NAMALWA (cell line): ENCODE measurements at regions not wholly inside any gene's neighbourhood (a gene's known extent, or its start where the extent isn't known, plus 50 kb on each side); places are given as distances from the start of the nearest gene placed in this dataset.
"Not testable (repeated sequence)": the region's sequence is repeated elsewhere in the genome, so short reads cannot be mapped to it uniquely, and the experiment has no call there.

Source experiments
- DNase-seq: peaks from one replicate; pipeline ENCODE4 v3.0.0-alpha.2; 2015; ENCODE audit warnings: low spot score

DNA sequence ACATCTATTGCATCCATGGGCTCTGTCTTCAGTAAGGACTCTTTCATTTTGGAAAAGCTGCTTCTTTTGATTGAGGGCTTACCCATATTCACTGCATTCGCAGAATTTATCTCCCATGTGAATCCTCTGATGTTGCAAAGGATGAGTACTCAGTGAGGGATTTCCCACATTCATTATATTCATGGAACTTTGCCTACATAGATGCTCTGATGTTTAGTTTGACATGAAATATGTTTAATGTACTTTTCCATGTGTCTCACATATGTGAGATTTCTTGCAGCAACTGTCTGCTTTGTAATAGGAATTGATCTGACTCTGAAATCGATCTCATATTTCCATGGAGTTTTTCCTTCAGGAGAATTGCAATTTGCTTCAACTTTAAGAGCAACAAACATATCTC, 1699.6 kb upstream of the FLRT2 start:
- DNase-seq, result no peak

DNA sequence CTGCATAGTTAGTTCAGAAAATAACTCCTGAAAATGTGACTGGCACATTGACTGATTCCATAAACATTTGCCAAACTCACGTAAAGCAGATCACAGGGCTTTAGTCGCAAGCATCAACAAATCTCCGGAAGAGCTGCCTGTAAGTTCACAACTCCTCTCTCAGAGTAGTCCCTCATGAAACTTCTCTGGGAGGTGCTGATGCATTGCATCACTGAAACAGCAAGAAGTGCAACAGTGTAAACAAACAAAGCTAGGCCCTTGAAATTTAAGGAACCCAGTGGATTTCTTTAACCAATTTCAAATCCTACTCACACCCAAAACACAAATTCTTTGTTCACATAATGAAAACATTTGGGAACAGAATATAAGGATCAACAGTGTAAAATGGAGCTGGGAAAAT, 1691.7 kb upstream of the FLRT2 start:
- DNase-seq, result no peak

DNA sequence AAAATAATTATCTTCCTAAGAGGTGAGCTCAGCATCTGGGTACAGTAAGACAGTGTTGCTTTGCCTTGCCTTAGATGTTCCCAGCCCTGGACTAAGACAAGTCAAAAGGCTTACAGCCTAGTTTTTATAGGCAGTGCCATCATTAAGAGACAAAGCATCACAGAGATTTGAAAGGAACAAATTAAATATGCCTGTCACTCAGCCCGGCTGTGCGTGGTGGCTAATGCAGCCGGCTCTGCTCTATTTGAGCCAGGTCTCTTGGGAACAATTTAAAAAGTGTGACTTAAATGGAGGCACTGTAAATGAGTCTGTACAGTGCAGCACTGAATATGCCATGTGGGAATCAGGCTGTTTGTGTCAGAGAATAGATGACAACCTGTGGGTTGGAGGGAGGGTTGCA, 1687.4 kb upstream of the FLRT2 start:
- no peak for DNase-seq

DNA sequence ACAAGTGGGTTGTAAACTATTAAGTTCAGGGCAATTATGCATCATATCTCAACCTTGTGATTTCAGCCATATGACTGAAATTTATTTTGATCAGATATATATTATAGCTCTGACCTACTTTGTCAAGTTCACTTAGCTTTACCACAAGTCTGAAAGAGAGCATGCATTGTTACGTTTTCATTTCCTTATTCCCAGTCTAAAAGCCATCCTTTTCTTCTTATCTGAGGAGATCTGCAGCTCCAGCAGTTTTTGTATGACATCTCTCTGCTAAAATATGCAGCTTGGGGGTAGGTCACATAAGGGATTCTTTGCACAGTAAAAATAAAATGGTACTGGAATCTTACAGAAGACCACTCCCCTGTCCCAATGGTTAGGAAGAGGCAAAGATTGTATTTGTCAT, 1682.8 kb upstream of the FLRT2 start:
- no peak for DNase-seq

DNA sequence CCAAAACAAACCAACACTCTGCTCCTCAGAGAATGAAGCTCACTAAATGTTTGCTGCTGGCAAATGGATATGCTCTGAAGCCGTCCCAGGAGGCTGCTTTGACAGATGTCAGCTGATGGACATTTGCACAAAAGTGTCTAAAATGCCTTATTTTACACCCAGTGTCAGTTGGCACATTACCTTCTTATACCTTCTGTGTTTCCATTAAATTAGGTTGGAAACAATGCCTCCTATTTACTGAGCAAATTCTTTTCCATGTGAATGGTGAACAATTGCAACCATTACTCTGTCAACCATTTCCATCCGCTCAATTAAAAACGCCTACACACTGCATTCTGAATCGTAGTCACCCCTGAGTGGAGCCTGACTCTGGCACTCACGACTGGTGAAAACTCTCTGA, 1679.9 kb upstream of the FLRT2 start:
- DNase-seq, result no peak

DNA sequence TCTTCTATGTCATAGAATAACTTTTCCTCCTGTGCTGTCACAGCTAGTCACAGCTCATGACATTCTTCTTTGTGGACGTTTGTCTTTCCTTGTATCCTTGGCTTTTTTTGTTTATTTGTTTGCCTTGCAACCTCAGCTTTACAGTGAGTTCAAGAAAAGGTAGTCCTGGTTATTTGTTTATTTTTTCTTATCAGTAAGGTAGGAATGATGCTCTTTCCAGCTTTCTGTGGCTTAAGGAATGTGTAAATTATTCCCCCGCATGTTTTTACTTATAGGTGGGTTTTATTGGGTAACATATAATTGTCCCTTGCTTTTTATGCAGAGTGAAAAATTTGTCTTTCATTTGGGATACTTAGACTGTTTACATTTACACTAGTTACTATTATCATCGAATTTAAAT, 1673.6 kb upstream of the FLRT2 start:
- no peak for DNase-seq

DNA sequence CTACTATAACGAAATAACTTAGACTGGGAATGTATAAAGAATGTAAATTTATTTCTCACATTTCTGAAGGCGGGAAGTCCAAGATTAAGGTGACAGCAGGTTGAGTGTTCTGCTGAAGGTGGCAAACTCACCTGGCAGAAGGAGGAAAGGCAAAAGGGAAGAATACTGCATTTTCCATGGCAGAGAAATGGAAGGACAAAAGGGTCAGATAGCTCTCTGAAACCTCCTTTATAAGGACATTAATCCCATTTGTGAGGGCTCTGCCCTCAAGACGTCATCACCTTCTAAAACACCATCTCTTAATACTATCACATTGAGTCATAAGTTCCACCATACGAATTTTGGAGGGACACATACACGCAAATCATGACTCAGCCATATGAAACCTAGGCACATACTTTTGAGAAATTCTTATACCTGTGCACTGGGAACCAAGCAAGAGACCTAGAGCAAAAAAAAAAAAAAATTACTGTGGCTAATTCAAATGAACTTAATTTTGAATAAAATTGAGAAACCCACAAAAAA, 1669.3 kb upstream of the FLRT2 start:
- DNase-seq, result no peak

DNA sequence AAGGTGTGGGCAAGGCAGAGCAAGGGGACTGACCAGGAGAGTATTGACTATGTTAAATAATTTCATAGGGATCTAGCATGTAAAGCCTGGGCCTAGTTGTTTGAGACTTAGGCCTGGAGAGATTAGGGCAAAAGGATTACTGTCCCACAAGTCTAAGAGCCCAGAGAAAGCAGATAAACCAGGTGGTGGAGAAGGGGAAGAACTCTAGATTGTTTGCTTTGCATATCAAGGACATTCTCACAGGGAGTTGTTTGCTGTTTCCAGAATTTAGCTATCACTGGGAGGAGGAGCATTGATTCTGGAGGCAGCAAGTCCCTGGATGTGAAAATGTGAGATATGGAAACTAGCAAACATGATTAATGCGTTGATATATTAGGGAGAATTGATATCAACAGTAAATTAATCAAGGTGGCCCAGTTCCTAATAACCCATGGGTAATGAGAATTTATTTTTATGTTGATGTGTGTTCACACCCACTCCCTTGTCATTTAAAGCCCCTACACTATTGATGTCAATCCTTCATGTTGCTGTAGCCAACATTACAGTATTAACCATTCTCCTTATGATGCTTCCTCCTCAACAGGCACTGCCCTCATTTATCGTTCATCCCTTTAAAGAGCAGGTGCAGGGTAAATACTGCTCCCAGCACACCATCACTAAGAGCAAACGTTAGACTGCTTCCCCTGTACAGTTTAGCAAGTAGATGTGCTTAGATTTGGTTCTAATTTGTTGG, 1666.7 kb upstream of the FLRT2 start:
- DNase-seq, result no peak

DNA sequence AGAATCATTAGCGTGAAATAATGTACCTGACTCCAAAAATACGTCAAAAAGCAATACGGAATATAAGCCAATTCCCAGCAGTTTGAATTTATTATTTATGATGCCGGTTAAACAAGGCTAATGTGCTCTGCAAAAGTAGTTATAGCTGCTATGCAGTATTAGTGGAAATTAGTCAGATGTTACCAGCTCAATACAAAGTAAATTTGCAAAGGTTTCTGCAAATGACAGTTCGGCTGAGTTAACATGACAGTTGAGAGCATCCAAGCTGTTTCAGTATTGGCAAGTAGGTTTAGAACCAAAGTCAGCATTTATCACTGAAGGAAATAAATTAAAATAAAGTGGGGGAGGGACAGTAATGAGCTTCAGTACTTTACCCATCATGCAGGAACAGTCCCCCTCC, 1665.8 kb upstream of the FLRT2 start:
- no peak for DNase-seq

DNA sequence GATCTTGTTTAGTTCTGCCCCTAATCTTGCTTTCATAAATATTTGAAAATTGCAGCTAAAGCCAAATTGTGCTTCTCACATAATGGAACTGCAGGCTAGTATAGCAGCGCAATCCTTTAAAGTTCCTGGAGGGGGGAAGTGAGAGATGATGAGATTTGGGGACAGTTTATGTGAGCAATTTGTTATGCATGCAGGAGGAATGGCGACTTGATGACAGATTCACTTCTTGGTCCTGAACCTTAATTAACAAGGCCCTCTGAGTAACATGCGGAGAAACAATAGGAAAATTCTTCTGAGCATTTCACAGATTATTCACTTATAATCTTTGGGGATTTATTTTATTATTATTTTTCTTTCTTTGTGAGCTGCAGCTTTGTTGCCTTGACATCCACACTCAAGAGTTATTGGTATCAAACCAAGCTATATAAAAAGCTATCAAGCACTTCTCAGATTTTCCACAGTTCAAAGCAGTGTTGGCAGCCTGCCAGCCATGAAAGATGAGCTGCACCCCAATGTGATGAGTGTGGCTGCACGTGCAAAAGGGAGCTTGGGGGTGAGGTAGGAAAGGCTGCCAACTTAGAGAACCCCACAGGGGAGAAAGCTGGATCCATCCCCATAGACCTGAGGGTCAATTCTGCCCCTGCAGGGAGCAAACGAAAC, 1662.2 kb upstream of the FLRT2 start:
- DNase-seq, result no peak

DNA sequence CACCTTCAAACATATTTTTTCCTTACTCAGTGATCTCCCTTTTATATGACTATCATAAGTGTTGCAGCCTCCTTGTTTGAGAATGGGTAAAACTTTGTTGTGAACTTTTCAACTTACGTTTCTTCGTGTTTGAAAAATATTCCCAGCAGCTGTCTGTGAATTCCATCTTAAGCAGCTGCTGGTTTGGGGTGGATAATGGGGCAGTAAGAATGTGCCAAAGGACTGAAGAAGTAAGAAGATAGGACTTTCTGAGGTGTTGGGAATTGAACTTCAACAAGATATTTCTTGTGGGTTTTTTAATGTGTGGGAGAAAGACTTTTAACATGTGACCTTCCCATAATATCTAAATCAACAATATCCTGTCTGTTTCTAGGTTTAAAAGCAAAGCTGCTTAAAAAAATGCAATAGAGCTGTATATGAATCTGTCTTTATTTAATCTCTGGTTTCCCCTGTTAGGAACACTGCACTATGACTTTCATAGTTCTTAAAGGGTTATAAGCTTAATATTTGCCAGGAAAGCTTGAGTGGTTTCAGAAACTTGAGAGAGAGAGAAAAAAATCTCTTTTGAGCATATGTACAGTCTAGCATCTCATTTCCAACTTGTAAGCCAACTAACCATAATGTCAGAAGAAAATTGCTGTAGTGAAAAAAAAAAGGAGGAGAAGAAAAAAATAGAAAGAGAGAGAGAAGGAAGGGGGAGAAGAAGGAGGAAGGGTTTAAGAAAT, 1659.2 kb upstream of the FLRT2 start:
- no peak for DNase-seq

DNA sequence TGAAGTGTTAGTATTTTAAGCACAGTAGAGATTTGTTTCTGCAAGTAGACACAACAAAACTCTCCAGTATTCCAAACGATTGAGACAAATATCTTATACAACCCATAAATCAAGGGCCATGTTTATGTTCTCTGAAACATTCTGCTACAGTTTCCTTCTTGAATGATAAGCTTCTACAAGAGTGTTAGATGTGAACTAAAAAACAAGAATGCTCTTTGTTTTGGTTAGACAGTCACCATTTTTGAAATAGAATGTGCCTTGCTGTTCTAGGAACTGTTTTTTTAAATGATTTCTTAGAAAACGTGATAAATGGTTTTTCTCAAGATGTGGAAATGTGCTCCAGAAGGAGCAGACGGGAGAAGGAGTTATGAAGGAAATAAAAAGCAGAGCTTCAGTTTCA, 1656.3 kb upstream of the FLRT2 start:
- no peak for DNase-seq

DNA sequence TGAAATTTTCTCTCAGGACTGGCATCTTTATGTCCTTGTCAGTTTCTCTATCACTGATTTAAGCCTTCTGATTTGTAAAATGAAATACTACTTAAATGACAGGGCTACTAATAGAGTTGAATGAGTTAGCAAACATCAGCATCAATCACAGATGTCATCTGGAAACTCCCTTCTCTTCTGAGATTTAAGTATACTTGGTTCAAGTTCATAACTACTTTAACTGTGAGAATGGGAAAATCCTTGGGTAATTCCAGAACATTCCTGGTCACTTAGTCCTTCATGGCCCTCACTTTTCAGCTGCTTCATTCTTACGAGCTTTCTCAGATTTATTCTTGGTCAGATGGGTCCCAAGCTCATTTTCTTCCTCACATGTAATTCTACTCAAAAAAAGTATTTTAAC, 1655.3 kb upstream of the FLRT2 start:
- no peak for DNase-seq

DNA sequence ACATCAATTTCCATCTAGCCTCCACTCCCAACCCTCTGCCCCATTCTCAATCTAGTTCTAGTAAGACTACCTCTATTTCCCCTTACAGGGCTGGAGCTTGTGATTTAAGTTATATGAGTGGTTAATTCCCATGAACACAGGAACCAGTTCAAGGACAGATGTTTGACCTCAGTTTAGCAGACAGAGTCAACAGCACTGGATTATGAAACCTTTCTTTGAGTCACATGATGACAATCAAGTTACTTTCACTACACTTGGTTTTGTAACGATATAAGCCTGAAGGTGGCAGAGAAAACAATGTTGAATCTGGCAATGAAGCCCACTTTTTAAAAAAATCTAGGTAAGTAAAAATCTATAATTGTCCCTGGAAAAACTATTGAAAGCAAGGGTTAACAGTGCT, 1646.2 kb upstream of the FLRT2 start:
- no peak for DNase-seq

DNA sequence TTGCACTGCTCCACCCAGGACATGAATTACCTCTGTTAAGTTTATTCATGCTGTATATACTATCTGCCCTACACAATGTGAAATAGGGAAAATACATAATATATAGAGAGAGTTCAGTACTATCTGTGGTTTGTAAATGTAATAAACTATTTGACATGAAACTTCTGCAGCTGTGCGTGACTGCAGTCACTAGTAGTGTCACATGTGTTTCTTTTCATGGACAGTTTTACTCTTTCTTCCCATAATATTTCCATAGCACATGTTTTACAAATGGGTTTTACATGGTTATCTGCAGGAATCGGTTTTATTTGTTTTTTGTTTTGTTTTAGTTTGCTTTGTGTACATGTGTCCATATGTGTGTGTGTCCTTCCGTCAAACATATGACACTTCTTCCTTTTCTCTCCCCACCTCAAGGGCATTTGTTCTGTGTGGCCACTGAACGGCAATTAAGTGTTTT, 1644.1 kb upstream of the FLRT2 start:
- no peak for DNase-seq

DNA sequence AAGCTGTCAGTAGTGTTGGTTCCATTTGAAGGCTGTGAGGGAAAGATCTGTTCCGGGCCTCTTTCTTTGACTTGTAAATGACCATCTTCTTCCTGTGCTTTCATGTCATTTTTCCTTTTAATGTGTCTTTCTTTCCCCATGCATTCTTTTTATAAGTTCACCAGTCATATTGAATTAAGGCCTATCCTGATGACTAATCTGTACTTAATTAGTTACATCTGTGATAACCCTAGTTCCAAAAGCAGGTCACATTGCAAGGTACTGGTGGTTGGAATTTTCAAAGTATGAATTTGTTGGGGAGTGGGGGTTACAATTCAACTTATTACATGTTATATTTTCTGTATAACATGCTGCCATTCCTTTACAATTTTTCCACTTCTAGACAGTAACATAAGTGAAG, 1642.1 kb upstream of the FLRT2 start:
- DNase-seq, result no peak

DNA sequence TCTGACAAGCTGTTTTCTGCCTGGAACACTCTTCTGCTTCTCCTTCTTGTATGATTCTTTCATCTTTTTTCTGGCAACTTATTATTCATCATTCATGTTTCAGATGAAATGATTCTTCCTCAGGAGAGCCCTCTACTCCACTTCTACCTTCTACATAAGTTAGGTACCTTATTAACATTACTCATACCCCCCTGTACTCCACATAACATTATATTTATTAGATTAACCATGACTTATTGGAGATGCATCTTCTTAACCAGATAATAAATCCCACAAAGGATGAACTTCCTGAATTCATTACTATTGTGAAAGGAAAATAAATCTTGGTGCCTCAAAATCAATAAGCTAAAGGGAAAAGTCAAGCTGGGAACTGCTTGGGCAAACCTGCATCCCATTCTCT, 1636.5 kb upstream of the FLRT2 start:
- no peak for DNase-seq

DNA sequence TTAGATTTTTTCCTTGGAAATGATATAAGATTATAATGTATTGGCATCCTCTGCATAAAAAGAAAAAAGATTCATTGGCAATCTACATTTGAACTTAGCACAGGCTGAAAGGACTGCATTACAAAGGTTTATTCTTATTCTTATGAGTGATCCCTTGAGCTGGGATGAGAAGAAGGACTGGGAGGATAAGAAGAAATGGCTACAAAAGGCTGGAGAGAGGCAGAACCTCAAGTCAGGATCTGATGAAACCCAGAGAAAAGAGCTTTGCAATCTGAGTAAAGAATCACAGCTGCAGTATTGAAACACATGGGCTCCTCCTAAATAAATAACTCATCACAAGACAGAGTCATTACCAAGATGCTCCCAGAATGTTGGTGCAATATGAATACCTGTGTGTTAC, 1635.4 kb upstream of the FLRT2 start:
- no peak for DNase-seq

DNA sequence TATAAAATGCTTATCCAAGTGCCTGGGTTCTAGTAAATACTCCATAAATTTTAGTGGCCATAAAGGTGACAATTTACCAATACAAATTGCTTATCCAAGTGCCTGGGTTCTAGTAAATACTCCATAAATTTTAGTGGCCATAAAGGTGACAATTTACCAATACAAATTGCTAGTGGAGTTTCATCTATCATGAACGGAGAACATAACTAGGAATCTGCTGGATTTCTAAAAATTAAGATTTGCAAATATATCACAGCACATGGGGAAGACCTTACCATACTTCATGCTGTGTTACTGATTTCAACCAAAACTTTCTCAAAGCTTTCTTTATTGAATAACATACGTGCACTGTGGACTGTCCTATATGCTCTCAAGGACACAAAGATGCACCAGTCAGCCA, 1631.4 kb upstream of the FLRT2 start:
- DNase-seq, result not testable (repeated sequence)

DNA sequence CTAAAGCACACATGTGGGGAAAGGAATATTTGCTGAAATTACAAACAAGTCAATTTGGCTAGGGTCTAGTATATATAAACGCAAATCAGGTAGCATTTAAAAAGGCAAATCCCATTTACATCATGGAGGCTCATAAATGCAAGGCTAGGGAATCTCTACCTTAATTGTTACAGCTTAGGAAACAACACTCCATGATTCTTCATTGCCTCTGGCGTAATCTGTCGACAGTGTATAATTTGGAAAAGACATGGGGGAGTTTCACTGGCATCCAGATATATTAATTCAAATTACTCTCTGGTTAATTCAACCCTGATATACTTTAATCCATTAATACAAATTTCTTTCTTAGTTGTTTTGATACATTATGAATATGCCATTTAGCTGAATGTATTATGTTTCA, 1630.2 kb upstream of the FLRT2 start:
- no peak for DNase-seq

DNA sequence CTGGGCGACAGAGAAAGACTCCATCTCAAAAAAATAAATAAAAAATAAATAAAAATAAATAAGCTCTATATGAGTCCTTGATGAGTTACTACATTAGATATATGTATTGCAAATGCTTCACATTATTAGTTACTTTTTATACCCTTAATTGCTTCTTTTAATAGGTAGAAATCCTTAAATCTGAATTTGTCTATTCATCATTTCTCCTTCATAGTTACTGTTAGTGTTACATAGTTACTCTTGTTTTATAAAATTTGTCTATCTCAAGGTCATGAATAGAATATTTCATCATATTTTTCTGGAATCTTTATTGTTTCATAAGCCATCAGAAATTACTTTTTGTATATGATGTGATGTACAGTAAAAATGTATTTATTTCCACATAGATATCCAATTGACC, 1624.8 kb upstream of the FLRT2 start:
- no peak for DNase-seq

DNA sequence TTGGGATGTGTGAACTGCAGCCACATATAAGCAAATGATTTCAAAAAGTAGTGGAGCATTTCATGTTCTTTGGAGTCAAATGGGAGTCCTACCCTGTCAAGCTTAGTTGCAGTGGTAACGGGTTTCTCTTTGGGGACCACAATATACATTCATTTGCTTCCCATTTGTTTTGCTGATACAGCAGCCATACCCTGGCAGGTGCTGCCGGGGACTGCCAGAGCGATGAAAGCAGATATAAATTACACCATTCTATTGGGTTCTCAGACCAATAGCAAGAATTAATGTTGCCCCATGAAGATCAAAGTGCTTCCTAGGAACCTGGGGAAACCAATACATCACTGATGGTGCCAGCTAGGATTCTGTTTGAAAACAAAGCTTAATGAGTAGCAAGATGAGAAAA, 1621.5 kb upstream of the FLRT2 start:
- no peak for DNase-seq

DNA sequence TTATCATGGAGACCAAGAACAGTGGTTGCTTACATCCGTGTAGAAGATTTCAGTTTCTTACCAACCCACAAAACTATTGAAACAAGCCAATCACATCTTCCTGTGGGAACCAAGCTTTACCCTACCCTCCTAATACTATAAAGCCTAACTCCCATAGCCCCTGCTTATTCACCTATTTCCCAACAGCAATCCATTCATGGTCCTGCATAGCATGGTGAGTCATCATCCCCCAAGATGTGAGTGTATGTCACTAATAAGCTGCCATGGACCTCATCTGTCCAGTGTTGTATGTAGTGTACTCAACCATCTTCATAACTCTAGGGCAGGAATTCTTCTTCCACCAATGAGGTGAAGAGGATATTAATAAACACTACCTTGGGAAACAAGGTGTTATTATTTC, 1620.4 kb upstream of the FLRT2 start:
- no peak for DNase-seq
